ENCODE measurements at regions not wholly inside any gene's neighbourhood (a gene's known extent, or its start where the extent isn't known, plus 50 kb on each side); places are given as distances from the start of the nearest gene placed in this dataset.

DNA sequence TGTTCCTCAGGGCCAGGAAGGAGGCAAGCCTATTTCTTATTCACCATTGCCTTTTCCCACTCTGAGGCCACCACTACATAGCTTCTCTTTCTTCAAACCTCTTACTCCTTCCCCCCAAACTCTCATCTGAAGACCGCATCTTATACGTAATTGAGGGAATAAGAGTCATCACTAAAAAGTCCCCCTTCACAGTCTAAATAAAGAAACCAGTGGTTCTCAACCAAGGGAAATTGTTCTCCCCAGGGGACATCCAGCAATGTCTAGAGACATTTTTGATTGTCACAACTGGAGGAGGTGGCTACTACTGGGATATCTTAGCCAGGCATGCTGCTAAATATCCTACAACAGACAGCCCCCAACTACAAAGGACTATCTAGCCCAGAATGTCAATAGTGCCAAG is 327.6 kb upstream of the CNR1 start:
- intact Hi-C loops (cut with DNase I), result no loop called here
- no peaks in the 10 kb centered on the region for H3K36me3 ChIP-seq

DNA sequence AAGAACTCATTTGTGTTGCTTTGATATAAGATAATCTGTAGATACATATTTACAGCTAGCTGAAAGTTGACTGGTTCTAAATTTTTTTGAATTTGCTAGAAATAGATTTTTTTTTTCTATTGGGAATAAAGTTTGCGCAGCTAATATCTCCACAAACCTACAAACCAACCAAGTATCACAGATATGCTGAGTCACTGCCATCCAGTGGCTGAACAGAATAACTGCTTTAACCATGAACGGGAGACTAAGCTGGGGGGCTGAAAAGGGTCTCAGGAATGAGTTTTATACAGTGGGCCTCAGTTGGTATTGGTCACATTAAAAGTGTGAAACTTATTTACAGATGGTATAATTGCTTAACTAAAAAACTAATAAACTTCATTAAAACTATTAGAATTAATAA is 326.7 kb upstream of the CNR1 start:
- Histone ChIP-seq H3K27me3 (no peaks in the 10 kb centered on the region), H3K4me3 (no peak overlapping the region), H3K4me1 (peaks cover 4 to 5% of the 10 kb centered on the region in 2 donors), H3K36me3 (no peaks in the 10 kb centered on the region), H3K27ac (no peak overlapping the region), H3K9me3 (peaks cover 0 to 2% of the 10 kb centered on the region in 2 donors)
- TF ChIP-seq, protein P1, sequence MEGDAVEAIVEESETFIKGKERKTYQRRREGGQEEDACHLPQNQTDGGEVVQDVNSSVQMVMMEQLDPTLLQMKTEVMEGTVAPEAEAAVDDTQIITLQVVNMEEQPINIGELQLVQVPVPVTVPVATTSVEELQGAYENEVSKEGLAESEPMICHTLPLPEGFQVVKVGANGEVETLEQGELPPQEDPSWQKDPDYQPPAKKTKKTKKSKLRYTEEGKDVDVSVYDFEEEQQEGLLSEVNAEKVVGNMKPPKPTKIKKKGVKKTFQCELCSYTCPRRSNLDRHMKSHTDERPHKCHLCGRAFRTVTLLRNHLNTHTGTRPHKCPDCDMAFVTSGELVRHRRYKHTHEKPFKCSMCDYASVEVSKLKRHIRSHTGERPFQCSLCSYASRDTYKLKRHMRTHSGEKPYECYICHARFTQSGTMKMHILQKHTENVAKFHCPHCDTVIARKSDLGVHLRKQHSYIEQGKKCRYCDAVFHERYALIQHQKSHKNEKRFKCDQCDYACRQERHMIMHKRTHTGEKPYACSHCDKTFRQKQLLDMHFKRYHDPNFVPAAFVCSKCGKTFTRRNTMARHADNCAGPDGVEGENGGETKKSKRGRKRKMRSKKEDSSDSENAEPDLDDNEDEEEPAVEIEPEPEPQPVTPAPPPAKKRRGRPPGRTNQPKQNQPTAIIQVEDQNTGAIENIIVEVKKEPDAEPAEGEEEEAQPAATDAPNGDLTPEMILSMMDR (IDR thresholded peaks at IDR 0.05), result peak; percentile 19 to 27
- intact Hi-C loops (cut with DNase I), result no loop called here
- DNase-seq, result no peak
- ATAC-seq, result peak; percentile 65

More for the DNA sequence above, 327.6 kb upstream of the CNR1 start:
- DNase-seq, result no peak
- Histone ChIP-seq H3K9me3 (no peaks in the 10 kb centered on the region), H3K27me3 (no peaks in the 10 kb centered on the region), H3K4me1 (peaks cover 4 to 5% of the 10 kb centered on the region in 2 donors), H3K27ac (no peak overlapping the region), H3K4me3 (no peak overlapping the region)
- ATAC-seq, result no peak
- TF ChIP-seq, protein P1 (IDR thresholded peaks at IDR 0.05), result no peak

DNA sequence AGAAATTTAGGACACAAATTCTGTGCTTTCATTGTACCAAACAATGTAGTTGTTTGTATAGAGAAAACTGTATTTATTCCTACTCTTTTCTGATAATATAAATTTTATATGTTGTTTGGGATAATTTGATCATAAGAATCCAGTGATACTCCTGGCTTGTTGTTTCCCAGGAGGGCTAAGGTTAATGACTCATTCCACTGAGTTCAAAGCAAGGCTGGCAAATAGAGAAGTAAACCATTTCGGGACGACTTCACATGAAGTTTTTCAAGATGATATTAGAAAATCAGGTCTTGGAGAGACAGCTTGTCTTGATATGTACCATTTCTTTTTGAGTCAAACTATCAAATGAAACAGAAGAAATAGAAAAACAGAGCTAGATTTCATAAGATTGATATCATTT is 326.1 kb upstream of the CNR1 start:
- peak; percentile 12 for ATAC-seq
- DNase-seq, result no peak
- Histone ChIP-seq H3K27me3 (no peaks in the 10 kb centered on the region), H3K36me3 (no peaks in the 10 kb centered on the region), H3K27ac (peak overlapping the region in 1 of 2 donors; percentile 53), H3K4me3 (no peak overlapping the region), H3K4me1 (peaks cover 4 to 5% of the 10 kb centered on the region in 2 donors), H3K9me3 (peaks cover 0 to 2% of the 10 kb centered on the region in 2 donors)
- TF ChIP-seq, protein P1 (IDR thresholded peaks at IDR 0.05), result no peak
- intact Hi-C loops (cut with DNase I), result no loop called here

DNA sequence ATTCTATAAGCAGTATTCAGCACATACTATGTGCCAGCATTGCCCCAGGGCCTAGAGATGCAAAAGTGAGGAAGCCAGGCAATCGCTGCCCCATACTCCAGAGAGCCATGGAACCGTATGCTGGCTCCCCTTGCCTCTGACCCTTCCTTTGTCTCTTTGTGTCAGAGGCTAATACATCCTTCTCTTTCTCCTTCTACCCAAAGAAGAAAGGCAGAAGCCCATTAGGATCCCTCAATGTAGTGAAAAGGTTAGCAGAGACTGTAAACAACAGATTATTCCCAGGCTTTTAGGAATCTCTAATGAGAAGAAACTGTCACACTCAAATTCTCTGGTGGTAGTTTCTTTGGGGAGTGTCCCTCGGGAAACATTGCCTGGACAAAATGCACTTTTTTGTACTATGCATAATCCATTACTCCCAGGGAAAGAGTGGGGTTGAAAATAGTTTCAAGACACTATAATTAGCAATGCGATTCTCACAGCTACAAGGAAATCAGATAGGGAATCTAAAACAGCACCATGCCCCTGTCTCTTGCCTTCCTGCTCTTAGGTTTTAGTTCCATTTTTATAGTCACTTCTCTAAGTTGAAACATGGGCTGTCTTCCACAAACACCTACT is 325.2 kb upstream of the CNR1 start:
- Histone ChIP-seq H3K4me1 (peaks cover 4 to 5% of the 10 kb centered on the region in 2 donors), H3K36me3 (no peaks in the 10 kb centered on the region), H3K27me3 (no peaks in the 10 kb centered on the region), H3K4me3 (no peak overlapping the region), H3K9me3 (peaks cover 0 to 2% of the 10 kb centered on the region in 2 donors), H3K27ac (peak overlapping the region; percentile 30 to 53)
- TF ChIP-seq, protein P1 (IDR thresholded peaks at IDR 0.05), result no peak
- ATAC-seq, result no peak
- intact Hi-C loops (cut with DNase I), result no loop called here
- DNase-seq, result no peak

DNA sequence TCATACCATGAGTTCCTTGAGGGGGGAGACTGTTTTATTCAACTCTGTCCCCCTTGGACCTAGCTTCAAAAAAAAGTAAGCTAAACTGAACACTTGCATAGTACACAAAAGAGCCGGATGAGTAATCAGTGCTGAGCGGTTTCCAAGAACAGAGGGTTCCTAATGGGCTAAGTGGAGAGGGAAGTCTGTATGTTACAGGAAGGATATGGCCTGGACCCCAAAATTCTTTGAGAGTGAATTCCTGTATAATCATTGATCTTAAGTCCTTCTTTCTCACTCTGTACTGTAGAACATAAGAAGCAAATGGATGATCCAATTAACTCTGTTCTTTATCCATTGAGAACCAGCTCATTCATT is 324.7 kb upstream of the CNR1 start:
- peak; percentile 78 for ATAC-seq
- no peak overlapping the region for H3K4me3 ChIP-seq
- H3K9me3 ChIP-seq, result peaks cover 0 to 2% of the 10 kb centered on the region in 2 donors
- H3K4me1 ChIP-seq, result peaks cover 4 to 5% of the 10 kb centered on the region in 2 donors
- DNase-seq, result no peak
- TF ChIP-seq, protein P1 (IDR thresholded peaks at IDR 0.05), result no peak
- peak overlapping the region; percentile 29 to 53 for H3K27ac ChIP-seq
- no peaks in the 10 kb centered on the region for H3K27me3 ChIP-seq
- H3K36me3 ChIP-seq, result no peaks in the 10 kb centered on the region
- intact Hi-C loops (cut with DNase I), result no loop called here

Data from left lung (tissue), 4 donors.